NCI-H1694 treated with DMSO at 0.1 percent for 48 hours (cell line): ENCODE measurements at regions not wholly inside any gene's neighbourhood (a gene's known extent, or its start where the extent isn't known, plus 50 kb on each side); places are given as distances from the start of the nearest gene placed in this dataset.
A peak's percentile ranks its signal among the peaks of the same experiment; 100 is the strongest.

Source experiments
- DNase-seq: peaks from one replicate; lab custom pipeline; 2025; lab: John Stamatoyannopoulos, UW

- no peak for DNase-seq
Measured at GRCh38 chr14:66369157-66369697, 116.9 kb upstream of the CCDC196 start.

- DNase-seq: no peak
Measured at GRCh38 chr14:66371776-66372175, 114.4 kb upstream of the CCDC196 start.

- DNase-seq: no peak
Measured at GRCh38 chr14:66375046-66375964, 110.9 kb upstream of the CCDC196 start.

GRCh38 chr14:66377574-66377973, 108.6 kb upstream of the CCDC196 start:
- DNase-seq: peak; percentile 82

GRCh38 chr14:66378712-66379505, 107.3 kb upstream of the CCDC196 start:
- no peak for DNase-seq

GRCh38 chr14:66380143-66380542, 106.0 kb upstream of the CCDC196 start:
- DNase-seq: no peak

- no peak for DNase-seq
Measured at GRCh38 chr14:66381755-66382154, 104.4 kb upstream of the CCDC196 start.

GRCh38 chr14:66383257-66383656, 102.9 kb upstream of the CCDC196 start:
- DNase-seq: no peak

GRCh38 chr14:66383771-66384170, 102.4 kb upstream of the CCDC196 start:
- no peak for DNase-seq

- DNase-seq: no peak
Measured at GRCh38 chr14:66388516-66388915, 97.7 kb upstream of the CCDC196 start.

GRCh38 chr14:66389481-66389880, 96.7 kb upstream of the CCDC196 start:
- DNase-seq: no peak

GRCh38 chr14:66395300-66395699, 90.9 kb upstream of the CCDC196 start:
- DNase-seq: peak; percentile 51

- no peak for DNase-seq
Measured at GRCh38 chr14:66396164-66396563, 90.0 kb upstream of the CCDC196 start.

- no peak for DNase-seq
Measured at GRCh38 chr14:66398437-66398836, 87.7 kb upstream of the CCDC196 start.

- DNase-seq: peak; percentile 83
Measured at GRCh38 chr14:66401449-66402095, 84.6 kb upstream of the CCDC196 start.

- DNase-seq: peak; percentile 21
Measured at GRCh38 chr14:66403183-66403582, 83.0 kb upstream of the CCDC196 start.

- no peak for DNase-seq
Measured at GRCh38 chr14:66404051-66404545, 82.1 kb upstream of the CCDC196 start.

GRCh38 chr14:66405158-66405557, 81.0 kb upstream of the CCDC196 start:
- DNase-seq: no peak

GRCh38 chr14:66413901-66414300, 72.3 kb upstream of the CCDC196 start:
- DNase-seq: no peak

GRCh38 chr14:66414511-66414910, 71.7 kb upstream of the CCDC196 start:
- DNase-seq: no peak

GRCh38 chr14:66420251-66421006, 65.7 kb upstream of the CCDC196 start:
- no peak for DNase-seq
